PC-9 (cell line): ENCODE measurements at regions not wholly inside any gene's neighbourhood (a gene's known extent, or its start where the extent isn't known, plus 50 kb on each side); places are given as distances from the start of the nearest gene placed in this dataset.

Experiments used
- BruUV-seq: library from RNA; stranded (reverse); fragments of 400-500 nt; replicated peaks from 2 replicates; lab custom pipeline; 2021; lab: Mats Ljungman, UMichigan
- CTCF ChIA-PET: fragments of 300-600 bp; sonication (Branson Sonifier 250); formaldehyde crosslinking; loops from one replicate; lab custom pipeline; 2022; ENCODE audit warnings: antibody characterized with exemption; lab: Charles Lee
- POLR2A ChIA-PET: fragments of 300-600 bp; sonication (Branson Sonifier 250); formaldehyde crosslinking; loops from one replicate; lab custom pipeline; 2022; ENCODE audit warnings: antibody characterized with exemption; ENCODE audit not compliant: unreplicated experiment; lab: Charles Lee
- DNase-seq, 2 experiments: peaks; one replicate each; pipeline versions ENCODE4 v3.0.0 to v3.0.0-alpha.2; 2015 to 2022; ENCODE audit warnings: mixed read lengths in 1 of 2
- H2AFZ ChIP-seq: fragments of 200-600 bp; sonication (generic); 2 replicates; pipeline ENCODE4 v1.8.1; 2017; ENCODE audit warnings: antibody characterized with exemption
- H3F3A ChIP-seq: fragments of 200-600 bp; sonication (generic); 2 replicates; pipeline ENCODE4 v1.8.1; 2017; ENCODE audit warnings: antibody characterized with exemption, mild to moderate bottlenecking, low read depth; ENCODE audit not compliant: insufficient read depth
- H3K27ac ChIP-seq: fragments of 200-600 bp; sonication (generic); 2 replicates; pipeline ENCODE4 v1.6.1; 2016; ENCODE audit warnings: mixed run types
- H3K27me3 ChIP-seq: fragments of 200-600 bp; sonication (generic); 2 replicates; pipeline ENCODE4 v1.6.1; 2016; ENCODE audit warnings: low read depth, mixed run types; ENCODE audit not compliant: insufficient read depth
- H3K36me3 ChIP-seq: fragments of 200-600 bp; sonication (generic); 2 replicates; pipeline ENCODE4 v1.6.1; 2016; ENCODE audit warnings: low read depth, mixed run types
- H3K4me1 ChIP-seq: fragments of 200-600 bp; sonication (generic); replicated peaks from 2 replicates; pipeline ENCODE4 v1.6.1; 2016; ENCODE audit warnings: mixed run types; ENCODE audit not compliant: insufficient read depth
- H3K4me2 ChIP-seq: fragments of 200-600 bp; sonication (generic); 2 replicates; pipeline ENCODE4 v1.6.1; 2017; ENCODE audit warnings: mixed run types
- H3K4me3 ChIP-seq: fragments of 200-600 bp; sonication (generic); 2 replicates; pipeline ENCODE4 v1.6.1; 2016; ENCODE audit warnings: mixed run types
- H3K79me2 ChIP-seq: fragments of 200-600 bp; sonication (generic); 2 replicates; pipeline ENCODE4 v1.6.1; 2017; ENCODE audit warnings: low read depth, mixed run types
- H3K9me2 ChIP-seq: fragments of 200-600 bp; sonication (generic); 2 replicates; pipeline ENCODE4 v1.8.1; 2017; ENCODE audit warnings: mild to moderate bottlenecking; ENCODE audit not compliant: insufficient read depth
- H3K9me3 ChIP-seq: fragments of 200-600 bp; sonication (generic); 2 replicates; pipeline ENCODE4 v1.8.1; 2016; ENCODE audit warnings: low read depth; ENCODE audit not compliant: insufficient read depth
- H4K20me1 ChIP-seq: fragments of 200-600 bp; sonication (generic); 2 replicates; pipeline ENCODE4 v1.8.1; 2017; ENCODE audit not compliant: insufficient read depth
- EZH2 ChIP-seq: fragments of 200-600 bp; sonication (generic); IDR thresholded peaks from 2 replicates; pipeline ENCODE4 v1.8.0; 2017; ENCODE audit warnings: antibody characterized with exemption, low read depth
- intact Hi-C: fragments of 100-400 bp; cut with micrococcal nuclease; formaldehyde crosslinking; loops from one replicate; pipeline ENCODE4 v1.10.0; 2022; ENCODE audit not compliant: unreplicated experiment
- TF ChIP-seq, protein P1 (sequence below): fragments of 200-600 bp; sonication (generic); conservative IDR thresholded peaks from 2 replicates; pipeline ENCODE4 v1.6.1; 2017; ENCODE audit warnings: mixed run types, antibody characterized with exemption, mild to moderate bottlenecking, moderate library complexity

DNA sequence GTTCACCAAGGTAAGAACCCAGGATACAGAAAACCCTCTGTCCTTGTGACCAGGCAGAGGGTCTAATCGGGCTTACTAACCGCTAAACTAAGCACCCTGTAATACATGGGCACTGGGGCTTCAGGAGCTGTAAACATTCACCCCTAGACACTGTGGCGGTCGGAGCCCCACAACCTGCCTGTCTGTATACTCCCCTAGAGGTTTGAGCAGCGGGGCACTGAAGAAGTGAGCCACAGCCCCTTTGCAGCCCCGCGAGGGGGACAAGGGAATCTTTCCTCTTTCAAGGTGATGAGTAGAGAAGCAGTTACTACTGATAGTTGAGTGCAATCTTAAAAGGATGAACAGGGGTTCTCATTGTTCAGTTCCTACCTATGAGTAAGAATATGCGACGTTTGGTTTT is 397.2 kb downstream of the AEBP2 start:
- Histone ChIP-seq H3K4me3 (no peak overlapping the region), H3K9me2 (no peaks in the 10 kb centered on the region), H3K4me2 (no peak overlapping the region), H3F3A (no peaks in the 10 kb centered on the region), H3K79me2 (no peaks in the 10 kb centered on the region), H3K9me3 (no peaks in the 10 kb centered on the region), H4K20me1 (no peaks in the 10 kb centered on the region), H2AFZ (no peak overlapping the region), H3K27me3 (no peaks in the 10 kb centered on the region), H3K4me1 (no peaks in the 10 kb centered on the region), H3K27ac (no peak overlapping the region), H3K36me3 (no peaks in the 10 kb centered on the region)
- BruUV-seq, result no TSS peak
- DNase-seq, result no peak
- ChIA-PET CTCF (no interaction called here), POLR2A (no interaction called here)
- TF ChIP-seq EZH2, result no peak
- TF ChIP-seq, protein P1, sequence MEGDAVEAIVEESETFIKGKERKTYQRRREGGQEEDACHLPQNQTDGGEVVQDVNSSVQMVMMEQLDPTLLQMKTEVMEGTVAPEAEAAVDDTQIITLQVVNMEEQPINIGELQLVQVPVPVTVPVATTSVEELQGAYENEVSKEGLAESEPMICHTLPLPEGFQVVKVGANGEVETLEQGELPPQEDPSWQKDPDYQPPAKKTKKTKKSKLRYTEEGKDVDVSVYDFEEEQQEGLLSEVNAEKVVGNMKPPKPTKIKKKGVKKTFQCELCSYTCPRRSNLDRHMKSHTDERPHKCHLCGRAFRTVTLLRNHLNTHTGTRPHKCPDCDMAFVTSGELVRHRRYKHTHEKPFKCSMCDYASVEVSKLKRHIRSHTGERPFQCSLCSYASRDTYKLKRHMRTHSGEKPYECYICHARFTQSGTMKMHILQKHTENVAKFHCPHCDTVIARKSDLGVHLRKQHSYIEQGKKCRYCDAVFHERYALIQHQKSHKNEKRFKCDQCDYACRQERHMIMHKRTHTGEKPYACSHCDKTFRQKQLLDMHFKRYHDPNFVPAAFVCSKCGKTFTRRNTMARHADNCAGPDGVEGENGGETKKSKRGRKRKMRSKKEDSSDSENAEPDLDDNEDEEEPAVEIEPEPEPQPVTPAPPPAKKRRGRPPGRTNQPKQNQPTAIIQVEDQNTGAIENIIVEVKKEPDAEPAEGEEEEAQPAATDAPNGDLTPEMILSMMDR, result no peak
- intact Hi-C loops, result no loop called here

DNA sequence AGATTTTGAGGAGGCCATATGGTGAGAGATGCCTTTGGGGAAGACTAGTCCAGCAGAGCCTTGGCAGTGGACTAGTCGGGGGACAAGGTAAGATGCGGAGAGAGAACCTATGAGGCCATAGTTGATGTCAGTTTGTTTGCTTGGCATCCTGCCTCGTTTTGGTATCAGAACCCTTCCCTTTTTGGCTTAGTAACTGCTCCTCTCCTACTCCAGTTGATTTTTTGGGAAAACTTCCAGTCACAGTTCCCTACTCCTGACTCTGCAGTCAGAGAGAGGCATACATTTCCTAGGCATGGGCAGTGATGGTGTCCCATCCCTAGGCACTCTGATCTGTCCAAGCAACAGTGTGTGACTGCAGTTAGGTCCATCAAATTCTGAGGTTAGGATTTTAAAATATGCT is 398.3 kb downstream of the AEBP2 start:
- DNase-seq, result no peak
- Histone ChIP-seq H3K27ac (no peak overlapping the region), H3K9me3 (no peaks in the 10 kb centered on the region), H3K36me3 (no peaks in the 10 kb centered on the region), H3K4me3 (no peak overlapping the region), H2AFZ (no peak overlapping the region), H3K27me3 (no peaks in the 10 kb centered on the region), H3K9me2 (no peaks in the 10 kb centered on the region), H4K20me1 (no peaks in the 10 kb centered on the region), H3K79me2 (no peaks in the 10 kb centered on the region), H3K4me2 (no peak overlapping the region), H3F3A (no peaks in the 10 kb centered on the region), H3K4me1 (no peaks in the 10 kb centered on the region)
- ChIA-PET CTCF (no interaction called here), POLR2A (no interaction called here)
- intact Hi-C loops, result no loop called here
- no TSS peak for BruUV-seq
- no peak for TF ChIP-seq EZH2
- TF ChIP-seq, protein P1, result no peak

DNA sequence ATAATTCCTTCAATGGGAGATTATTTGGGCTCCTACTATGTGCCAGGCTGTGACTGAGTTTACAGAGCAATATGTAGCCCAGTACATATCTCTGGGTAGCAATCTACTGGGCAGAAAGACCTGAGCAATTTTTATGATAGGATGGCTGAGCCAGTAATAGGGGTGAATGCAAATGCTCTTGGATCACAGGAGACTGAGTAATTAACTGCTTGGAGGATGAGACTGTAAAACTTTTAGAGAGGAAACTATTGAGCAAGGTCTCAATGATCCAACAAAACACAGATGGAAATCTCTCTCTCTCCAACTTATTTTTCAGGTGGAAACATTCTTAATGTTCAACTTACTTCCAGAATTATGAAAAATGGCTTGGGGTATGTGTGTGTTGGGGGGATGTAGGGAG is 402.2 kb downstream of the AEBP2 start:
- no peaks in the 10 kb centered on the region for H3K9me2 ChIP-seq
- H3K27ac ChIP-seq, result no peak overlapping the region
- no peak overlapping the region for H3K4me3 ChIP-seq
- TF ChIP-seq, protein P1, result no peak
- TF ChIP-seq EZH2, result no peak
- BruUV-seq, result no TSS peak
- H3K79me2 ChIP-seq, result no peaks in the 10 kb centered on the region
- no peaks in the 10 kb centered on the region for H4K20me1 ChIP-seq
- H3F3A ChIP-seq, result no peaks in the 10 kb centered on the region
- no peak overlapping the region for H3K4me2 ChIP-seq
- no peaks in the 10 kb centered on the region for H3K27me3 ChIP-seq
- no peak overlapping the region for H2AFZ ChIP-seq
- no peaks in the 10 kb centered on the region for H3K4me1 ChIP-seq
- H3K36me3 ChIP-seq, result no peaks in the 10 kb centered on the region
- ChIA-PET CTCF (no interaction called here), POLR2A (no interaction called here)
- H3K9me3 ChIP-seq, result no peaks in the 10 kb centered on the region
- intact Hi-C loops, result no loop called here
- no peak for DNase-seq
